ENCODE measurements at regions not wholly inside any gene's neighbourhood (a gene's known extent, or its start where the extent isn't known, plus 50 kb on each side); places are given as distances from the start of the nearest gene placed in this dataset.
"Not testable (repeated sequence)": the region's sequence is repeated elsewhere in the genome, so short reads cannot be mapped to it uniquely, and the experiment has no call there.

DNA sequence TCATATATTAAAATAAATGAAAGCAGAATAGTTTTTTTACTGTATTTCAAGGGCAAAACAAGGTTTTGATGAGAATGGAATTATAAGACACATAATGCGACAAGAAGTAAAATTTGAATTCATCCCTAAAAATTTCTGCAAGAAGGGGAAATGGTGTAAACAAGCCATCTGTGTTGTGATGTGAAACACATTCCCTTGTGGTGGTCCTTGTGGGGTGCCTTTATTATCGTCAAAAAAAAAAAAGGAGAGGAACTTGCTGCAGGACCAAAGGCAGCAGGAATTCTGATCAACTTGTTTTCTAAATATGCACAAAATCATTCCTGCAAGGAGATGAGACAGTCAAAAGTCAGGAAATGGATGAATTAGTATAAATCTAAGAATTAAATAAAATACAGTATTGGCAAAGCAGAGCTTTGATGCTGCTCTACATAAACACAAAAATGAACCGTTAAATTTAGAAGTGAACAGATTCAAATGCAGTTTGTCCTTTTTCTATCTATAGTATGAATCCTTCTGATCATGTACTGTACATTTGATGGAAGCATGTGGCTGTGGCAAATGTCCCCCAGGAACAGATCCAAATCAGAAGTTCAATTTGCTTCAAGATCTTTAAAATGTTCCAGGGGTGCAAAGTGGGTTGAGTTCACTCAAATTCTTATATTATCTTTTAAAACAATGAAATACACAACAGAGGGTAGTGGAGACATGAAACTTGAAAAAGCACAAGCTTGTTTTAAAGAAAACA, 818.8 kb downstream of the PLCL1 start:
- no peak for DNase-seq (ENCODE audit: low read depth)

DNA sequence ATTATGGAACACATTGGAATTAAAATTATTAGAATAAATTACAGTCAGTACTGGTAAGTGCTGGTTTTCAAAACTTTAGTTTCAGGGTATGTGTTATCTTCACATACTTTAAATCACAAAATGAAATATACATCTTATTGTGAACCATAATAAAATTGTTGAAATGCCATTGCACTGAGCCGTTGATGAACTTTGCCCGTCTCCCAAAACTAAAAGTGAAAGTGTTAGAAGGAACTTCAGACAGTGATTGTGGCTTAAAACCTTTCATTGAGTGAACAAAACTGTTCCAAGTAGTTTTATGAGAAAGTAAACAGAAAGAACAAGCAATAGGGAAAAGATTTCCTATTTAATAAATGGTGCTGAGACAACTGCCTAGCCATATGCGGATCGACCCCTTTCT, 811.6 kb downstream of the PLCL1 start:
- DNase-seq (ENCODE audit: low read depth) = no peak

DNA sequence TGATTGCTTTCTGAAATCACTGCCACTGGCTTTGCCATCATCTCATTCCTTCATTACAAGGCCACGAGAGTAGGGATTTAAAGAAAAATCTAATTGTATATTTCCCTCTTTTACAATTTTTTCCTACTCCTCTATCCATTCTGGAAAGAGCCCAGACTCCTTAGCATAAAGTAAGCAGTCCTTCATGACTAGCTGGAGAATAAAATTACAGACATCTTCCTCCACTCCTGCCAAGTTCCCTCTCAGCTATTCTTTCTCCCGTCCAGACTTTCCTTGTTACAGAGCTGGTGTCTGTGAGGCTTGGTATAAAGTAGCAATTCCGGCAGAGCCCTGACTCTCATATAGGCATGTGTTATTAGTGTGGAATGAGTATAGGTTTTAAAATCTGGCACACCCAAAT, 806.8 kb downstream of the PLCL1 start:
- DNase-seq (ENCODE audit: low read depth) = no peak

DNA sequence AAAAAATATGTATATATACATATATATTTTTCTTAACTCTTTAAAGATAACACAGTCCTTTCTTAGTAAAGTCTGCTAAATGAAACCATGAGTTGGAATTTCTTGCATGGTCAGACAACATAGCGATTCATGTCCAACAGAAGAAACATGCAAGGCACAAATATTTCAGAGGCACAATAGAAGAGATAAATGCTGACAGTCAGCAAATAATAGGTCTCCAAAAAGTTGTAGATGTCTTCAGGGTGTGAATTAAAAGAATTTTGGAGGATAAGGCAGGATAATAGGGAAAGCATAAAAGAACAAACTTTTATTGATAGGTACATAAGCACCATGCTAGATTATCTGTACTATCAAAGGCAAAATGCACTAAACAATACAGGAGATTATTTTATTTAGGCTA, 800.2 kb downstream of the PLCL1 start:
- no peak for DNase-seq (ENCODE audit: low read depth)

DNA sequence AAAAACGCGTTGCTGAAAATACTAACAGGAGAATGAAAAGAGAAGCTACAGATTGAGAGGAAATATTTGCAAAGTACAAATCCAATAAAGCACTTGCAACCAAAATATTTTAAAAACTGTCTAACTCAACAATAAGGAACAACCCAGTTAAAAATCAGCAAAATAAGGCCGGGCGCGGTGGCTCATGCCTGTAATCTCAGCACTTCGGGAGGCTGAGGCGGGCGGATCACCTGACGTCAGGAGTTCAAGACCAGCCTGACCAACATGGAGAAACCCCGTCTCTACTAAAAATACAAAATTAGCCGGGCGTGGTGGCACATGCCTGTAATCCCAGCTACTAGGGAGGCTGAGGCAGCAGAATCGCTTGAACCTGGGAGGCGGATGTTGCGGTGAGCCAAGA, 798.6 kb downstream of the PLCL1 start:
- not testable (repeated sequence) for DNase-seq (ENCODE audit: low read depth)

DNA sequence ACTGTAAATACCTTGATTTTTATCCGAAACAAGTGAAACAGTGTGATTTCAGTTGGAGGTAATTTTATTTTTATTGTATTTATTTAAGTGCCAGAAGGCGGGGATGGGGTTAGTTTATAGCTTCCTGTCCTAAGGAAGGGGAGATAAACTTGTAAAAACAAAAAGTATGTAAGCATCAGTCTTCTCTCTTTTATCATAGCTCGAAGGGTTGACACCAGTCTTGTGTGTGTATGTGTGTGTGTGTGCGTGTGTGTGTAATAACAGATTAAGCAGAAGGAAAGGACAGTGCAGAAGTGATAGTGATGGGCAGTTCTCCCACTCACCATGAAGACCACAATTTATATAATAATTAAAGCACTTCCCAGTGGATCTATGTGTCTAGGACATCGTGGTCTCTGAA, 793.3 kb downstream of the PLCL1 start:
- no peak for DNase-seq (ENCODE audit: low read depth)

DNA sequence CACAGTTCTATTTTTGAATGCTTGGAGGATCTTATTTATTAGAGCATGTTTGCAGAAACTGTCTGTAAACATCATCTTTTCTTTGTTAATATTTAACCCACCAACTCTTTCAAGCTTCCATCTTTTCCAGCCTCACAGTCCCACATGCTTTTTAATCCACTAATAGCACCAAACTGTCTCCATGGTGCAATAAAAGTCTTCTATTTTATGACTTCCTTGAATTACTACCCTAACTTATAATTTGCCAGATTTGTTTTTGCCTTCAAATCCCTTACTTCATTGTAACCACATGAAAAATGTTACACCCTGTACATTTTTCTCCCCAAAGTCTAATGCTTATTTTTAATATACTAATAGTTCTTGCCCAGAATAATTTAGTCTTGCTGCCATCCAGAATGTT, 792.6 kb downstream of the PLCL1 start:
- DNase-seq (ENCODE audit: low read depth) = no peak

DNA sequence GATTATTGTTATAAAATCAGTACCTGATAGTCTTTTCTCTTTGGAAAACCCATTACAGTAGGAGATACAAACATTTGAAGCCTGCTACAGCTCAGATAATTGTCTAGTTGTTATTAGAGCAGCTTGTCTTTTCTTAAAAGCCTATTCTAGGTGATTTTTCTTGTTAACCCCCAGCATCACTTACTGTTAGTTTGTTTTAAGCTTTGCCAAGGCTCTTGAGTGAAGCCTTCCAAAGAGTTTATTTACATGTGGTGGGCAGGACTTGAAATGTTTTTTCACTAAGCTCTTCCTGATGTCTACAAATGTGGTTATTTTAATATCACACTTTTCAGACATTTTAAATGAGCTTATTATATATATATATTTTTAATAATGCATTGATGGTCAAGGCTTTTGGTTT, 791.3 kb downstream of the PLCL1 start:
- no peak for DNase-seq (ENCODE audit: low read depth)

DNA sequence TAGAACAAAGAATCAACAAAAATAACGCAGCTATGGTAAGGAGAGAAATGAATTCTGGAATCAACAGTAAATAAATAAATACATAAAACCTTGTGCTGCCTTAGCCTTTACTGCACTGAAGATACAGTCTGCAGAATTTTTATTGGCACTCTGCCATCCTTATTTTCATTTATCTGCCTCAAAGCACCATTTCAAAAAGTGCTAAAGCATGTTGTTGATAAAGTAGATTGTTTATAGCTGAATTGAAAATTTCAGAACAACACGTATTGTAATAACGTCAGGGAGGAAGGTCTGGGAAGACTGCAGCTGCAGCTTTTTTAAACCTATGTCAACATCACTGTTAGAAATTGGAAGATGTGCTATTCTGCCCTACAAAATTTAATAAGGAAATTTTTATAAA, 787.2 kb downstream of the PLCL1 start:
- DNase-seq (ENCODE audit: low read depth) = no peak

DNA sequence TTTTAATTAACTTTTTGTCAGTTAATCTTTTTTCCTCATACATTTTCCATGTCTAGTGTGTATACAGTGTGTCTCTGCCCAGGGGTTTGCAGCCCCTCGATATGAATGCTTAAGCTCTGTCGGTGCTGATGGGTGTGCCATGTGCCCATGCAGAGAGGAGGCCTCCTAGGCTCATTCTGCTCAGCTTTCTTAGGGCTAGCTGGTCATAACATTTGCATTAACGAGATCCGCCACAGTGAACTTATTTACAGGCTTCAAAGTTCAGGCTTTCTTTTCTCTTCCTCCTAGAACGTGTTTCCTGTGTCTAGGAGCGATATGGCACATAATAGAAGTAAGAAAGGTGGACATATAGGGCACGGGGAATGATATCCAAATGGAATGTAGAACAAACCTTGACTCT, 783.3 kb downstream of the PLCL1 start:
- DNase-seq (ENCODE audit: low read depth) = no peak

DNA sequence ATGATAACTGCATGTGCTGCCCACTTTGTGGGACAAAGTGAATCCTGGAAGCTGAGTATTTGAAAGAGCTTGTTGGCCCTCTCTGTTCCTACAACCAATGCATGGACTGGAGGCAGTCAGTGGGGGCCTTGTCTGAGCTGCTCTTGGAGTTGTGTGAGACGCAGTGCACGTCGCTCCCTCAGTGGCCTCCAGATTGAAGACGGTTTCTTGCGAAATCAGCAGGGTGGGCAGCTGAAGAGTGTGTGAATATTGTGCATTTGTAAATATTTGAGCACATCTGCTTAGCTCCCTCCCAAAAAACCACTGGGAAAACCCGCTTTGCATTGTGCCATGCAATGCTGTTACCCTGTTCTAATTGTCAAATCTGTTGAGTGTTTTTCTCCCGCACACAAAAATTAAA, 782.8 kb downstream of the PLCL1 start:
- no peak for DNase-seq (ENCODE audit: low read depth)

DNA sequence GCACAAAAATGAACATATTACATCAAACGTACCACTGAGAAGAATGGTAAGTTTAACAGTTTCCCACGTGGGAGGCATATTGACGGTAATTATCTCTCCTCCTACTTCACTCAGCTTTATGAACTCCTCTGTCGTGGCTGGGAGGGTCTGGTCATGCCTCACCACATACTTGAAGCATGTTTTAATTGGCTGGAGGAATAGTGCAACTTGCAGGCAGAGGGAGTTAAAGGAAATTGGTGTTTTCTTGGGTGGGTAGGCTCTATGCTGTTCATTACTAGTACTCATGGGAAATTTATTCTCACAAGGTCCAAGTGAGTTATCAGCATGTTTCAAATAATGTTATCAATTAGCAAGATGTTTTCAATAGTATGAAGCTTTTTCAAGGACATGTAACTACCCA, 767.0 kb downstream of the PLCL1 start:
- no peak for DNase-seq (ENCODE audit: low read depth)

DNA sequence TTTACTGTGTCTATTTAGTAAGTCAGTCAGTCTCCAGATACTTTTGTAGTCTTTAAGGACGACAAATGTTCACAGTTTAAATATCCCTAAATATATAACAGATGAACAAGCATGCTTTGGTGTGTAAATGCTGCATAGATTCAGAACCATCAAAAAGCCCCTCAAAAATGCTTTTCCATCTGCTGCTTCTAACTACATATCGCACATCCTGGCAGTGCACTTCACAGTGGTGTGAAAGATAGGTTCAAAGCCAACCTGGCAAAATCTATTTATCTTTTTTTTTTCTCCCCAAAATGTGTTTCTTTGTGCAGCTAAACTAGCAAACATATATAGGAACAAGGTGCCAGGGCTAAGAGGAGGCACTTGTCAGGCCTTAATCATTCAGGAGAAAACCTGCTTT, 753.8 kb downstream of the PLCL1 start:
- DNase-seq (ENCODE audit: low read depth) = no peak

DNA sequence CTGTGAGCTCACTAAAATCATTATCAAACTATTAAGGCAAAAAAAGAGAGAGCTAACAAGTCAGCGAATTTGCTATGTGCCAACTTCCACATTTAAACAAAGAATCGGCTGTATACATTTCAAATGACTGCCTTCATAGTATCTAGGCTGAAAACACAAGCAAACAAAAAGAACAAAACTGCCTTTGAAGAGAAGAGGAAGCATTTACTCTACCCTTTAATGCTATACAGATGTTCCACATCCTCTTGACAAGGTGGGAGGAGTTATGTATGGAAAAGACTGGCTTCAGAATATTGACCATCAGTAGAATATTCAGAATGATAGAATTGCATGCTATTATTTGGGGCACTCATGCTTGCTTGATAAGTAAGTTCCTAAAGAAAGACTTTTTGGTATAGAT, 741.7 kb downstream of the PLCL1 start:
- no peak for DNase-seq (ENCODE audit: low read depth)

DNA sequence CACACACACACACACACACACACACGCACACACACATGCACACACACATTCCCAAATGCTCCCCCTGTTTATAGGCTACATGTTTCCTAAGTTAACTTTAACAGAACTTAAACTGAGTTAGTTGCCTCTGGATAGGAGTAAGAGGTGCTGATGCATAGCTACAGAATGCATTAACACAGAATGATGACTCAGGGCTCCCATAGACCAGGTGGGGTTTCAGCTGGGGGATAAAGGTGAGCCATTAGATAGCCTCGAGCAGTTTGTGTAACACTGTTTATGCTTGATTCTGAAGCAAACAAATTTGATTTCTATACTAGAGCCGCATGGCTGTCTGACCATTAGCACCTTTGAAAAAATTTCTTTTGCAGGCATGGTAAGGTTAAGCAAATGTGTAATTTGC, 741.0 kb downstream of the PLCL1 start:
- DNase-seq (ENCODE audit: low read depth) = no peak

DNA sequence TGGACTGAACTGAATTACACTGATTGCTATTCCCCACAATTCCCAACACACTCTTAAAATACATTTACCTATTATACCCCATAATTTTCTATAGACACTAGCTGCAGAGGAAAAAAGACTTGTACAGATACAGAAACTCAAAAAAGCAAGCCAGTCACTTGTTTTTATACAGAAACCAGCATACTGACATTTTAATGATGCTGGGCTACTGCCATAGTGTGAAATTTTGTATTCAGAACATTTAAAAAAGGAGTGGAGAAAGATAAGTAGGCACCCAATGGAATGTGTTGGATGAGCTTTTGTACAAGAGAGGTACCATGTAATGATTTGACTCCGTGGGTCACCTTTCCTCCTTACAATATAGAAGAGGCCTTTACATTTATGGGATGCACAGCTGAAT, 740.1 kb downstream of the PLCL1 start:
- DNase-seq (ENCODE audit: low read depth) = no peak

DNA sequence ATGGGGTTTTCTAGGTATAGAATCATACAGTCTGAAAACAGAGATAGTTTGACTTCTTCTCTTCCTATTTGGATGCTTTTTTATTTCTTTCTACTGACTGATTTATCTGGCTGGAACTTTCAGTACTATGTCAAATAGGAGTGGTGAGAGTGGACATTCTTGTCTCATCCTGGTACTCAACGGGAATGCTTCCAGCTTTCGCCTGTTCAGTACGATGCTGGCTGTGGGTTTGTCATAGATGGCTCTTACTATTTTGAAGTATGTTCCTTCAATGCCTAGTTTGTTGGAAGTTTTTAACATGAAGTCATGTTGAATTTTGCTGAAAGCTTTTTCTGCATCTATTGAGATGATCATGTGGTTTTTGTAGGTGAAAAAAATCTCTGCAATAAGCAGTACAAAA, 730.4 kb downstream of the PLCL1 start:
- DNase-seq (ENCODE audit: low read depth) = no peak

DNA sequence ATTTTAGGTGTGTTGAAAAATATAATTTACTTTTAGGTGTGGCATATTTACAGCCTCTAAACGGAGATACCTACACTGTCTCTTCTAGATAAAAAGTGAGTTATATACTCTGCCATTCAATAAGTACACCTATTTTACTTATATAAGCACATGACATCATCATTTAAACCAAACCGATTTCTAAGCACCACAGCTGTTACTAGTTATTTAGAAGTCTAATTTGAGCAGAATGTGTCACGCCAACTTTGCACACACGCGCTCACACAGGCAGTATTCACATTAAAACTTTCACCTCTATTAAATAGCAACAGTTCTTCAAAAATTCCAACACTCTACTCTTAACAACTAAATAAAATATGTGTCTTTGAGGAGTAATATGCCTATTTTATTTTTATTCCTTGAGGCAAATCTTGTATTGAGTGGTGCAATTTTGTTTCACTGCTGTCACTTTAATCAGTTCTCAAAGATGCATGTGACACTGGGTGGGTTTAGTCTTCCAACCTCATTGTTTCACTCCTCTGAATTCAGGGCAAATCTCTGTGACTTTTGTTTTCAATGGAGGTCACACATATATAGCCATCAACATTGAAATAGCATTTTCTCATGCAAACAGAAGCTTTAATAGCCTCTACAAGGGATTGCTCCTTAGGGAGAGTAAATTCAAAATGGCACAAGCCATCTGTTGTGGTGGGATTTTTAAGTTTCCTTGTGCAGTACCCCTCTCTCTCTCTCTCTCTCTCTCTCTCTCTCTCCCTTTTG, 721.0 kb downstream of the PLCL1 start:
- no peak for DNase-seq (ENCODE audit: low read depth)

DNA sequence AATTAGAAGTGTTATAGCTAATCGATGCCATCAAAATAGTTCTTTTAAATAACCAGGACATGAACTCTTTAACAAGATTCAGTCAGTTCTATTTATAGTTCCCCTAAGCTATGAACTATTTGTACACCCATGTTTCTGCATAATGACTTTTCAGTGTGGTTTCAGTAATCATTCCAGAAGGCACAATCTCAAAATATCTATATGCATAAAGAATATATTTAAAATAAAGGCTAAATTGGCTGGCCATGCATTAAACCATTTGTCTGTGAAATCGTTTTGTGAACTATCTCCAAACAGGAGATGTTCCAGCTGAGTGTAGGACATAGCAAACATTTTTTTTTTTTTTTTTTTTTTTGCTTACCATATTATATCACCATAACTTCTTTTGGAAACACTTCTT, 719.3 kb downstream of the PLCL1 start:
- no peak for DNase-seq (ENCODE audit: low read depth)

DNA sequence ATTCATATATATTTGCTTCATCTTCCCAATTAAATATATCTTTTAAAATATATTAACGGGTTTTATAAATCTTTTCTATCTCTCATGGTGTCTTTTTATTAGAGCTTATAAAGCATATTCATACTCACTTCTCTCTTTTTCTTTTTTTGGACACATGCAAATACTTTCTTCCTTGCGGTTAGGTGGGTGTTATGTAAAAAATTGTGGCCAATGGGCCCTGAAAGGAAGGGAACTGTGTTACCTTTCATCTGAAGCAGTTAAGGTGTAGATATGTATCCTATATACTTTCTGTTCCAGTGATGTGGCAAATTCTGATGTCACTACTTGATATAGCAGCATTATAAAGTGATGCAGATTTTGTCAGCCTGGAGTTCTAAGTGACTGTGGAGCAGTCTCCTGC, 714.5 kb downstream of the PLCL1 start:
- no peak for DNase-seq (ENCODE audit: low read depth)

DNA sequence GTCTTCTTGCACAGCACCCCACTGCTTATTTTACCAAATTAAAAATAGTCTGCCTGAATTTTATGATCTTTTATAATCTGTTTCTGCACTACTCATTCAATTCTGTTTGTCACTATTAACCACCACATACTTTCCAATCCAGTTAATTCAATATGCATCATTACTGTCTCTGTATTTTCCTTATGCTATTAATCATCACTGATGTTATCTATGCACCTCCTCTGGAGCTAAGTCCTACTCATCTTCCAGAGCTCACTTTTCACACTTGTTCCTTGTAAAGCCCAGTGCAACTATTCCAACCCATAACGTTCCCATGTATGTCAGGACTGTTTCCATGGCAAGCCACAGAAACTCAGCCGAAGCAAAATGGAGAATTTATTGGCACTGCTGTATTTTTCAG, 713.6 kb downstream of the PLCL1 start:
- no peak for DNase-seq (ENCODE audit: low read depth)

DNA sequence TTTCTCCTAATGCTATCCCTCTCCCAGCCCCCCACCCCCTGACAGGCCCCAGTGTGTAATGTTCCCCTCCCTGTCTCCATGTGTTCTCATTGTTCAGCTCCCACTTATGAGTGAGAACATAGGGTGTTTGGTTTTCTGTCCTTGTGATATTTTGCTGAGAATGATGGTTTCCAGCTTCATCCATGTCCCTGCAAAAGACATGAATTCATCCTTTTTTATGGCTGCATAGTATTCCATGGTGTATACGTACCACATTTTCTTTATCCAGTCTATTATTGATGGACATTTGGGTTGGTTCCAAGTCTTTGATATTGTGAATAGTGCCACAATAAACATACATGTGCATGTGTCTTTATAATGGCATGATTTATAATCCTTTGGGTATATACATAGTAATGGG, 704.2 kb downstream of the PLCL1 start:
- not testable (repeated sequence) for DNase-seq (ENCODE audit: low read depth)

DNA sequence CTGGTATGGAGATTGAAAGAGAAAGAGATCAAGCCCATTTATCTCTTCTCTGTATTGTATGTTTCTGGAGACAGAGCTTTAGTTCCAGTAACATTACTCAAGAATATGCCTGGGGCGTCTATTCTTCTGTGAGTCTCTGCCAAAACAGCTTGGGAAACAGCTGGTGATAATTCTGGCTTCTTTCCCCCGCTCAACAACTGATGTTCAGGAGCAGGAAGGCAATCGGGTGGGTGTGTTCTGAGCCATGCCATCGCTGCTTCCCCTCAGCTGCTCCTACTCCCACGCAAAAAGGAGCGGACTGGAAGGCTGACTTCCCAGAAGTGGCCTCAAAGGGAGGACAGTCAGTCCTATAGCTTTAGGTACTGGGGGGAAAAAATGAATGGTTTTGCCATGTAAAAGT, 695.1 kb downstream of the PLCL1 start:
- no peak for DNase-seq (ENCODE audit: low read depth)

DNA sequence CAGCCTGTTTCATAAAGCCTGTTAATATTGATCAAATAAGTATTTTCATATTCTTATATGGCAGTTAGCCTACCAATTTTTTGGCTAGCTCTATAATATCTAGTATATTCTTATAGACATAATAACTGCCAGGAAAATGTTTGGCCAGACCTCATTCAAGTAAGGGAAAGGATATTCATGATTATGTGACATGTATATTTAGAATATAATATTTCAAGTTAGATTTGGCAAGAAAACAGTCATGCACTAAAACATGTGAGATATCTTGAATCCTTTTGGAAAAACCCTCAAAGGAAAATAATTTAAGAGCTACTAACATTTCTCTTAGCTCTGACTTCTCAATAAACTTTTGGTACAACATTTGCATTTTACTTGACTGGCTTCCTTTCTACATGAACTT, 694.1 kb downstream of the PLCL1 start:
- DNase-seq (ENCODE audit: low read depth) = no peak

Measured in HS-5 (cell line).